ENCODE measurements at regions not wholly inside any gene's neighbourhood (a gene's known extent, or its start where the extent isn't known, plus 50 kb on each side); places are given as distances from the start of the nearest gene placed in this dataset.

DNA sequence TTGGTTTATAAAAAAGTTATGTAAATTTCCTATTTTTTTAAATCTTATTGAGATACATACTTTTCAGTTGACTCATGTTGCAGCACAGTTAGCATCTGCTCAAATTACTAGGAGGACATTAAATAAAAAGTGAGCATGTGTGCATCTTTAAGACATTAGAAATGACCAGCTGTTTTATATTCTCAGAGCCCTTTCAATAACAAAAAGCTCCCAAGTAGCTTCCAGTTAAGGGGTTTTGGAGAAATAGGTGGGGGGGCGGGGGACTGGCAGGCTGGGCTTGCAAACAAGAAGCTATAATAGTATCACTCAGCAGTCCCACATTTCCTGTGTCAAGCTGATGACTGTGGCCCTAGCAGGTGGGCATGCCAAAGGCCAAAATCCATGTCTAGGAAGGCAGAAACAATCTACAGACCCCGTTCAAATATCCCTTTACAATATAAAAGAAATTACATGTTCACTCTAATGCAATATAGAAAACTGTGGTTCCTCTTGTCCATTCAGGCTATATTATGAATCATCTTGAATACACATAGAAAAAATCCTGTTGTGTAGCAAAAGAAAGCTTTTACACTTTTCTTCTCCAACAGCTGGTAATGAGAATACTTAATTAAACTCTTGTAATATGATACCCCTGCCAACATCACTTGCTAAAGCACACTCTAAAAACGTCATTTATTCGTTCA lies 1713.2 kb upstream of the SLC10A2 start (continued):
- TF ChIP-seq TAF7 (optimal IDR thresholded peaks at IDR 0.05; ENCODE audit: borderline replicate concordance, low read depth, low read length) (no peak), BACH1 (IDR thresholded peaks at IDR 0.05; ENCODE audit: low read length) (no peak), CEBPB (IDR thresholded peaks at IDR 0.05; ENCODE audit: low read depth, low read length) (no peak), RFX5 (IDR thresholded peaks at IDR 0.05; ENCODE audit: borderline replicate concordance, low read depth, low read length) (no peak)
